PFSK-1 (cell line): ENCODE measurements at regions not wholly inside any gene's neighbourhood (a gene's known extent, or its start where the extent isn't known, plus 50 kb on each side); places are given as distances from the start of the nearest gene placed in this dataset.

ENCODE experiments used
- POLR2AphosphoS5 ChIP-seq: IDR thresholded peaks from 2 replicates; pipeline ENCODE4 v1.6.1; 2012; ENCODE audit warnings: low read depth, mild to moderate bottlenecking, control low read depth, low read length, moderate library complexity
- TAF1 ChIP-seq: IDR thresholded peaks from 2 replicates; pipeline ENCODE4 v1.6.1; 2012; ENCODE audit warnings: low read length, control low read depth, borderline replicate concordance; ENCODE audit not compliant: insufficient read depth

DNA sequence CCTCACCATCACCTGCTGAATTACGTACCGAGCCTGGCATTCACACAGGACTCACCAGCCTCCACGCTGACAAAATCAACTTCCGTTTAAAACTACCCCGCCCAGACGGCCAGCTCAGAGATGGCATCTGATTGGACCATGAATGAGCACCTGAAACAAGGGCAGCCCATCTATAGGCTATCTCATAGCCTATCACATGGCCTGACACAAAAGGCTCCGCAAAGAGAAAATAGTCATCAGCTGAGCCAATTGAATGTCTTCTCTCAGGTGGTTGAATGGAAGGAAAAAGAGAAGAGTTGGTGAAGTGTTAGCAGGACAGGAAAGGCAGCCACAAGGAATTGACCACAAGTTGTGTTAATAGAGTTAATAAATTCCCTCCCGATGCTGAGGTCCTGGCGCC is 50.6 kb upstream of the ZC3H12A start:
- no peak for TF ChIP-seq TAF1
- no peak for TF ChIP-seq POLR2AphosphoS5
